Activated CD8-positive, alpha-beta memory T cell treated with anti-CD3 and anti-CD28 coated beads, Interleukin-2, amount 50 U/mL, for 48 hours (primary cell): ENCODE measurements at regions not wholly inside any gene's neighbourhood (a gene's known extent, or its start where the extent isn't known, plus 50 kb on each side); places are given as distances from the start of the nearest gene placed in this dataset.

Experiments used
- DNase-seq: peaks from one replicate; pipeline ENCODE4 v3.0.0-alpha.2; 2020

GRCh38 chr7:42426163-42426562 is 189.2 kb upstream of the GLI3 start:
- DNase-seq = no peak

- DNase-seq = no peak
Observed at GRCh38 chr7:42414941-42415505, 178.0 kb upstream of the GLI3 start.

- no peak for DNase-seq
Observed at GRCh38 chr7:42414028-42414427, 177.0 kb upstream of the GLI3 start.

GRCh38 chr7:42409296-42409695 is 172.3 kb upstream of the GLI3 start:
- no peak for DNase-seq

- DNase-seq = no peak
Observed at GRCh38 chr7:42407833-42408232, 170.8 kb upstream of the GLI3 start.

- no peak for DNase-seq
Observed at GRCh38 chr7:42407021-42407710, 170.2 kb upstream of the GLI3 start.

GRCh38 chr7:42406358-42406757 is 169.3 kb upstream of the GLI3 start:
- no peak for DNase-seq

GRCh38 chr7:42405782-42406181 is 168.8 kb upstream of the GLI3 start:
- no peak for DNase-seq

- no peak for DNase-seq
Observed at GRCh38 chr7:42403831-42404230, 166.8 kb upstream of the GLI3 start.

- no peak for DNase-seq
Observed at GRCh38 chr7:42400961-42401360, 164.0 kb upstream of the GLI3 start.

- no peak for DNase-seq
Observed at GRCh38 chr7:42400211-42400772, 163.3 kb upstream of the GLI3 start.

GRCh38 chr7:42395607-42396006 is 158.6 kb upstream of the GLI3 start:
- DNase-seq = no peak

- no peak for DNase-seq
Observed at GRCh38 chr7:42392826-42393225, 155.8 kb upstream of the GLI3 start.

GRCh38 chr7:42389697-42390096 is 152.7 kb upstream of the GLI3 start:
- DNase-seq = no peak

GRCh38 chr7:42385912-42386311 is 148.9 kb upstream of the GLI3 start:
- DNase-seq = no peak

- DNase-seq = no peak
Observed at GRCh38 chr7:42381161-42381560, 144.2 kb upstream of the GLI3 start.

GRCh38 chr7:42380401-42380800 is 143.4 kb upstream of the GLI3 start:
- no peak for DNase-seq

- DNase-seq = no peak
Observed at GRCh38 chr7:42378149-42378548, 141.1 kb upstream of the GLI3 start.

GRCh38 chr7:42373285-42373684 is 136.3 kb upstream of the GLI3 start:
- no peak for DNase-seq

GRCh38 chr7:42372479-42372878 is 135.5 kb upstream of the GLI3 start:
- DNase-seq = no peak

GRCh38 chr7:42359946-42360345 is 122.9 kb upstream of the GLI3 start:
- DNase-seq = no peak

- no peak for DNase-seq
Observed at GRCh38 chr7:42351316-42351935, 114.4 kb upstream of the GLI3 start.

- DNase-seq = no peak
Observed at GRCh38 chr7:42350801-42351200, 113.8 kb upstream of the GLI3 start.

- DNase-seq = no peak
Observed at GRCh38 chr7:42348631-42349030, 111.6 kb upstream of the GLI3 start.
